Neuronal stem cell (in vitro differentiated cells): ENCODE measurements at regions not wholly inside any gene's neighbourhood (a gene's known extent, or its start where the extent isn't known, plus 50 kb on each side); places are given as distances from the start of the nearest gene placed in this dataset.

ENCODE experiments used
- DNase-seq: peaks from one replicate; pipeline ENCODE4 v3.0.0-alpha.2; 2013; ENCODE audit warnings: low spot score
- H2AFZ ChIP-seq: one replicate; pipeline ENCODE4 v1.6.1; 2013; ENCODE audit warnings: mild to moderate bottlenecking, low read length, inconsistent platforms
- H2AK5ac ChIP-seq: 2 replicates; pipeline ENCODE4 v1.6.1; 2013; ENCODE audit warnings: low read depth, mild to moderate bottlenecking, inconsistent platforms, low read length, moderate library complexity, mixed read lengths
- H2BK120ac ChIP-seq: 2 replicates; pipeline ENCODE4 v1.6.1; 2013; ENCODE audit warnings: low read depth, mild to moderate bottlenecking, inconsistent platforms, low read length, moderate library complexity, mixed read lengths
- H2BK12ac ChIP-seq: one replicate; pipeline ENCODE4 v1.6.1; 2013; ENCODE audit warnings: low read length, inconsistent platforms
- H2BK15ac ChIP-seq: 2 replicates; pipeline ENCODE4 v1.6.1; 2013; ENCODE audit warnings: mild to moderate bottlenecking, low read length, inconsistent platforms, mixed read lengths
- H2BK5ac ChIP-seq: one replicate; pipeline ENCODE4 v1.6.1; 2013; ENCODE audit warnings: inconsistent platforms, mild to moderate bottlenecking, low read length, moderate library complexity
- H3K14ac ChIP-seq: one replicate; pipeline ENCODE4 v1.6.1; 2013; ENCODE audit warnings: low read length, inconsistent platforms
- H3K18ac ChIP-seq: 2 replicates; pipeline ENCODE4 v1.6.1; 2013; ENCODE audit warnings: low read length, inconsistent platforms
- H3K23ac ChIP-seq: 2 replicates; pipeline ENCODE4 v1.6.1; 2013; ENCODE audit warnings: low read depth, mild to moderate bottlenecking, mixed read lengths, low read length, inconsistent platforms; ENCODE audit not compliant: poor library complexity
- H3K27ac ChIP-seq: replicated peaks from 3 replicates; pipeline ENCODE4 v1.5.1; 2013; ENCODE audit warnings: low read length, inconsistent platforms
- H3K27me3 ChIP-seq, 3 experiments: 2 replicates each; pipeline ENCODE4 v1.6.1; 2013; ENCODE audit warnings: low read length in 3 of 3, mild to moderate bottlenecking in 2 of 3, inconsistent platforms in 1 of 3, low read depth in 1 of 3, mixed read lengths in 1 of 3, moderate library complexity in 1 of 3; ENCODE audit not compliant: control insufficient read depth in 3 of 3, insufficient read depth in 3 of 3
- H3K36me3 ChIP-seq, 2 donors: replicated peaks in 1 of 2; 2 replicates each; pipeline ENCODE4 v1.6.1; 2013; ENCODE audit warnings: low read length in 2 of 2; ENCODE audit not compliant: control insufficient read depth in 2 of 2, insufficient read depth in 2 of 2
- H3K4ac ChIP-seq: 2 replicates; pipeline ENCODE4 v1.6.1; 2013; ENCODE audit warnings: inconsistent platforms, mild to moderate bottlenecking, low read length, moderate library complexity
- H3K4me1 ChIP-seq, 2 donors: 1 replicate in 1 of 2; 2 replicates in 1 of 2; pipeline ENCODE4 v1.6.1; 2013; ENCODE audit warnings: low read length in 2 of 2, low read depth in 1 of 2; ENCODE audit not compliant: control insufficient read depth in 2 of 2, insufficient read depth in 1 of 2
- H3K4me2 ChIP-seq: one replicate; pipeline ENCODE4 v1.6.1; 2013; ENCODE audit warnings: mild to moderate bottlenecking, low read length, inconsistent platforms; ENCODE audit not compliant: insufficient read depth, poor library complexity, severe bottlenecking
- H3K4me3 ChIP-seq, 2 donors: 2 replicates each; pipeline ENCODE4 v1.5.1; 2013; ENCODE audit warnings: low read length in 2 of 2, mild to moderate bottlenecking in 2 of 2, inconsistent platforms in 1 of 2, moderate library complexity in 1 of 2
- H3K79me1 ChIP-seq: one replicate; pipeline ENCODE4 v1.6.1; 2013; ENCODE audit warnings: low read depth, mild to moderate bottlenecking, inconsistent platforms, low read length, moderate library complexity
- H3K9ac ChIP-seq: one replicate; pipeline ENCODE4 v1.6.1; 2013; ENCODE audit warnings: mild to moderate bottlenecking, low read depth, low read length, inconsistent platforms; ENCODE audit not compliant: poor library complexity
- H3K9me3 ChIP-seq, 2 donors: replicated peaks in 1 of 2; 2 replicates each; pipeline versions ENCODE3 to v1.6.1; 2013; ENCODE audit warnings: low read length in 2 of 2, mild to moderate bottlenecking in 2 of 2, inconsistent platforms in 1 of 2, low read depth in 1 of 2, mixed read lengths in 1 of 2, moderate library complexity in 1 of 2; ENCODE audit not compliant: control insufficient read depth in 2 of 2, insufficient read depth in 1 of 2
- H4K8ac ChIP-seq: one replicate; pipeline ENCODE4 v1.6.1; 2013; ENCODE audit warnings: low read depth, mild to moderate bottlenecking, inconsistent platforms, low read length, moderate library complexity
- H4K91ac ChIP-seq: one replicate; pipeline ENCODE4 v1.6.1; 2013; ENCODE audit warnings: low read length, low read depth, mild to moderate bottlenecking, inconsistent platforms; ENCODE audit not compliant: poor library complexity
- WGBS, 2 donors: extraction: QIAGEN DNeasy Blood & Tissue Kit; methylation state at CpG; one replicate each; pipeline ENCODE4 v1.1.7; 2013; ENCODE audit warnings: missing lambda C conversion rate in 2 of 2, mixed read lengths in 1 of 2; ENCODE audit not compliant: insufficient read length in 2 of 2, insufficient replicate concordance in 1 of 2; ENCODE audit errors: extremely low coverage in 2 of 2; 5-methylcytosine and 5-hydroxymethylcytosine counted together

GRCh38 chr12:98294051-98294805 is 221.2 kb upstream of the TMPO start:
- no peak overlapping the region for H2BK15ac ChIP-seq
- H2BK12ac ChIP-seq = no peak overlapping the region
- no peak overlapping the region for H2BK5ac ChIP-seq
- no peak for DNase-seq
- H3K36me3 ChIP-seq = no peaks in the 10 kb centered on the region
- no peak overlapping the region for H3K18ac ChIP-seq
- H3K4me3 ChIP-seq = no peak overlapping the region
- H4K8ac ChIP-seq = no peak overlapping the region
- no peak overlapping the region for H3K9ac ChIP-seq
- WGBS, 2 donors = no CpG with 5 or more reads among the region's 1 CpG
- no peak overlapping the region for H2BK120ac ChIP-seq
- no peak overlapping the region for H3K14ac ChIP-seq
- no peak overlapping the region for H2AK5ac ChIP-seq
- H3K4me2 ChIP-seq = no peak overlapping the region
- peaks cover 0 to 1% of the 10 kb centered on the region in 2 donors for H3K4me1 ChIP-seq
- no peak overlapping the region for H4K91ac ChIP-seq
- peaks cover 0 to 6% (median 0%) of the 10 kb centered on the region in 3 experiments for H3K27me3 ChIP-seq
- no peaks in the 10 kb centered on the region for H3K79me1 ChIP-seq
- H3K27ac ChIP-seq = no peak overlapping the region
- no peaks in the 10 kb centered on the region for H3K9me3 ChIP-seq
- H2AFZ ChIP-seq = no peak overlapping the region
- H3K4ac ChIP-seq = no peak overlapping the region
- no peak overlapping the region for H3K23ac ChIP-seq

GRCh38 chr12:98295681-98296080 is 219.7 kb upstream of the TMPO start:
- Histone ChIP-seq H3K9ac (no peak overlapping the region), H3K14ac (no peak overlapping the region), H2AK5ac (no peak overlapping the region), H2AFZ (no peak overlapping the region), H3K4me2 (no peak overlapping the region), H3K27me3 (peaks cover 0 to 6% (median 0%) of the 10 kb centered on the region in 3 experiments), H3K79me1 (no peaks in the 10 kb centered on the region), H2BK5ac (no peak overlapping the region), H3K18ac (no peak overlapping the region), H4K91ac (no peak overlapping the region), H3K9me3 (no peaks in the 10 kb centered on the region), H3K4me3 (no peak overlapping the region), H4K8ac (no peak overlapping the region), H2BK120ac (no peak overlapping the region), H3K4ac (no peak overlapping the region), H3K23ac (no peak overlapping the region), H2BK12ac (no peak overlapping the region), H3K27ac (no peak overlapping the region), H3K36me3 (no peaks in the 10 kb centered on the region), H2BK15ac (no peak overlapping the region), H3K4me1 (peaks cover 0 to 1% of the 10 kb centered on the region in 2 donors)
- no peak for DNase-seq
- WGBS, 2 donors = no CpG with 5 or more reads among the region's 2 CpGs

GRCh38 chr12:98296462-98297079 is 218.8 kb upstream of the TMPO start:
- no peak overlapping the region for H4K91ac ChIP-seq
- no CpG with 5 or more reads among the region's 6 CpGs for WGBS, 2 donors

GRCh38 chr12:98297538-98297937 is 217.9 kb upstream of the TMPO start:
- H3K9ac ChIP-seq = no peak overlapping the region
- no peak overlapping the region for H3K4me2 ChIP-seq
- no peak overlapping the region for H4K8ac ChIP-seq
- H3K9me3 ChIP-seq = no peaks in the 10 kb centered on the region
- no peak overlapping the region for H2BK12ac ChIP-seq
- H3K4me3 ChIP-seq = no peak overlapping the region
- no CpG with 5 or more reads among the region's 3 CpGs for WGBS, 2 donors
- no peak overlapping the region for H3K27ac ChIP-seq
- H3K4me1 ChIP-seq = no peaks in the 10 kb centered on the region
- H3K23ac ChIP-seq = no peak overlapping the region
- H2BK5ac ChIP-seq = no peak overlapping the region
- H3K4ac ChIP-seq = no peak overlapping the region
- no peak for DNase-seq
- H3K79me1 ChIP-seq = no peaks in the 10 kb centered on the region
- H3K14ac ChIP-seq = no peak overlapping the region
- H3K36me3 ChIP-seq = no peaks in the 10 kb centered on the region
- no peaks in the 10 kb centered on the region for H3K27me3 ChIP-seq
- no peak overlapping the region for H2BK120ac ChIP-seq
- H3K18ac ChIP-seq = no peak overlapping the region
- H2AK5ac ChIP-seq = no peak overlapping the region
- H2BK15ac ChIP-seq = no peak overlapping the region
- no peak overlapping the region for H2AFZ ChIP-seq
- no peak overlapping the region for H4K91ac ChIP-seq

More at GRCh38 chr12:98296462-98297079, 218.8 kb upstream of the TMPO start:
- H3K4me2 ChIP-seq = no peak overlapping the region
- no peak overlapping the region for H3K23ac ChIP-seq
- peak; percentile 20 for DNase-seq
- no peaks in the 10 kb centered on the region for H3K79me1 ChIP-seq
- H3K27me3 ChIP-seq = peaks cover 0 to 6% (median 0%) of the 10 kb centered on the region in 3 experiments
- no peak overlapping the region for H3K18ac ChIP-seq
- H3K4me1 ChIP-seq = peaks cover 0 to 1% of the 10 kb centered on the region in 2 donors
- H2BK120ac ChIP-seq = no peak overlapping the region
- no peak overlapping the region for H2BK15ac ChIP-seq
- no peaks in the 10 kb centered on the region for H3K9me3 ChIP-seq
- H3K4ac ChIP-seq = no peak overlapping the region
- no peak overlapping the region for H3K27ac ChIP-seq
- no peak overlapping the region for H4K8ac ChIP-seq
- H3K36me3 ChIP-seq = no peaks in the 10 kb centered on the region
- no peak overlapping the region for H3K14ac ChIP-seq
- H2AK5ac ChIP-seq = no peak overlapping the region
- H3K9ac ChIP-seq = no peak overlapping the region
- H3K4me3 ChIP-seq = no peak overlapping the region
- H2BK5ac ChIP-seq = no peak overlapping the region
- H2AFZ ChIP-seq = no peak overlapping the region
- H2BK12ac ChIP-seq = no peak overlapping the region
